ENCODE measurements at regions not wholly inside any gene's neighbourhood (a gene's known extent, or its start where the extent isn't known, plus 50 kb on each side); places are given as distances from the start of the nearest gene placed in this dataset.

DNA sequence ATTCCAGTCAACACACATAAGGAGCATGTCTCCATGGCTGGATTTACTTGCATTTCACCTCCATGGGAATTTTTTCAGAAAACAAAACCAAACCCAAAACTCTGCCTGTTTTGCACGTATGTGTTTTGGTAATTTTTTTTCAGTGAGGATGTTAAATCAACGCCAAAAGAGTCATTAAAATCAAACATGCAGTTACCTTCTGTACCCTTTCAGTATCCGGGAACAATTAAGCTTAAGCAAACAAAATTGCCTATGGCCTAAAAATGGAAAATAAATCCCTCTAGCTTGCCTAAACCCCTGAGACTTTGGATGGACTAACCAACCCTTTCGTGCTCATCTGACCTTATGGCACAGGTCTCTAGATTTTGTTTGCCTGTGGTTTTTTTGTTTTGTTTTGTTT is 209.2 kb upstream of the KLF4 start:
- no peak overlapping the region for H3K27ac ChIP-seq
- no peak for DNase-seq (ENCODE audit: low spot score)
- H3K4me3 ChIP-seq = no peak overlapping the region
- TF ChIP-seq, protein P1, sequence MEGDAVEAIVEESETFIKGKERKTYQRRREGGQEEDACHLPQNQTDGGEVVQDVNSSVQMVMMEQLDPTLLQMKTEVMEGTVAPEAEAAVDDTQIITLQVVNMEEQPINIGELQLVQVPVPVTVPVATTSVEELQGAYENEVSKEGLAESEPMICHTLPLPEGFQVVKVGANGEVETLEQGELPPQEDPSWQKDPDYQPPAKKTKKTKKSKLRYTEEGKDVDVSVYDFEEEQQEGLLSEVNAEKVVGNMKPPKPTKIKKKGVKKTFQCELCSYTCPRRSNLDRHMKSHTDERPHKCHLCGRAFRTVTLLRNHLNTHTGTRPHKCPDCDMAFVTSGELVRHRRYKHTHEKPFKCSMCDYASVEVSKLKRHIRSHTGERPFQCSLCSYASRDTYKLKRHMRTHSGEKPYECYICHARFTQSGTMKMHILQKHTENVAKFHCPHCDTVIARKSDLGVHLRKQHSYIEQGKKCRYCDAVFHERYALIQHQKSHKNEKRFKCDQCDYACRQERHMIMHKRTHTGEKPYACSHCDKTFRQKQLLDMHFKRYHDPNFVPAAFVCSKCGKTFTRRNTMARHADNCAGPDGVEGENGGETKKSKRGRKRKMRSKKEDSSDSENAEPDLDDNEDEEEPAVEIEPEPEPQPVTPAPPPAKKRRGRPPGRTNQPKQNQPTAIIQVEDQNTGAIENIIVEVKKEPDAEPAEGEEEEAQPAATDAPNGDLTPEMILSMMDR (IDR thresholded peaks at IDR 0.05) = no peak

DNA sequence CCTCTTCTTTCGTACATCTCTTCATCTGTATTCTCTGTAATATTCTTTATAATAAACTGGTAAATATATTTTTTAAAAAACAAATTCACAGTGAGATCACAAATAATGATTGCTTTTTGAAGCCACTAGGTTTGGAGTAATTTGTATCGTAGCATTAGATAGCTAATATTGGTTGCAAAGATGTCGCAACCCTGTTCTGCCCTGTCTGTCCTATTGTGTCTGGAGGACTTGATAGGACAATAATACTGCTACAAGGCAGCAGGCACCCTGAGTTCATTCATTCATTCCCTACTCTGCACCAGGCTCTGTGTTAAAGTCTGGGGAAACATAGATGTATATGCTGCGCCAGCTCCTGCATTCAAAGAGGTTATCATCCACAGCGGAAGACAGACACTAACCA is 206.7 kb upstream of the KLF4 start:
- no peak overlapping the region for H3K27ac ChIP-seq
- no peak overlapping the region for H3K4me3 ChIP-seq
- no peak for DNase-seq (ENCODE audit: low spot score)
- TF ChIP-seq, protein P1 (IDR thresholded peaks at IDR 0.05) = no peak

DNA sequence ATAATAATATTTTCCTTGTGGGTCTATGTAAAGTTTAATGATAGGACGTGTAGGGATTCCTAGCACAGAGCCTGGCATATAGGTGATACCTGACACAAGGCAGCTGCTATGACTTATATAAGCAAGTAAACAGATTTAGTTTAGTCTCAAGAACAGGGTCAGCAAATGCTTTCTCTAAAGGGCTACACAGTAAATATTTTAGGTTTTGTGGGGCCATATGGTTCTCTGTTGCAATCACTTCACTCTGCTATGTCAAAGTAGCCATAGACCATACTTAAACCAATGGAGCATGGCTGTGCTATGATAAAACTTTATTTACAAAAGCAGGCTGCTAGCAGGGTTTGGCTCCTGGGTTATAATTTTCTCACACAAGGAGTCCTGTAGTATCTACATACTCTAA is 204.8 kb upstream of the KLF4 start:
- Histone ChIP-seq H3K27ac (no peak overlapping the region), H3K4me3 (no peak overlapping the region)
- TF ChIP-seq, protein P1 (IDR thresholded peaks at IDR 0.05) = no peak
- DNase-seq (ENCODE audit: low spot score) = no peak

DNA sequence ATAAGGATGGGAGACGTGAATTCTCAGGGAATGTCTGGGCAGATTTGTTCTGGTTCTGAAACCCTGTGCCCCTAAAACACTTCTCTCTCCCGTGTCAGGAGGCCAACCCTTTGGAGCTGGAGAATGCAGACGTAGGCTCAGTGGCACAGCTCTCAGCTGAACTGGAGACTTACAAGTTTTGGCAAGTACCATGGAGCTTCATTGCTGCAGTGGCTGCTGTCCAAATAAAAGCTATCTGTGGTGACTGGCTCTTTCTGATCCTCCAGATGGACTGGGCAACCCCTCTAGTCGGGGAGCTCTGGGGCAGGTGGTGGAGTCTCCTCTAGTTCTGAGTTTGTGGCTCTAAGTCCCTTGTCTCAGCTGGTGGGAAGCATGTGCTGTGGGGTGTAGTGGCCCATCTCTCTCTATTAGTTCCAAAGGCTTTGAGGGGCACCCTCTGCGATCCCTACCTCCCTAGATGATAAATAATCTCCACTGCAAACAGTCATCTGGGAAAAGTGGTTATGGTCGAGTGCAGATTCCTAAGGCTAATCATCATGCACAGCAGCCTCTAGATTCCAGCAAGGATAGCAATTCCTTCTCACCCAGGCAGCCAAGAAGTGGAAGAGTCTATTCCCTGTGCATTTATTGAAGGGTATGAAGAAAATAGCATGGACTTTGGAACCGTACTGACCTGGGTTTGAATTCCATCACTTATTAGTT is 204.2 kb upstream of the KLF4 start:
- TF ChIP-seq, protein P1 (IDR thresholded peaks at IDR 0.05) = no peak
- Histone ChIP-seq H3K27ac (no peak overlapping the region), H3K4me3 (no peak overlapping the region)
- no peak for DNase-seq (ENCODE audit: low spot score)

DNA sequence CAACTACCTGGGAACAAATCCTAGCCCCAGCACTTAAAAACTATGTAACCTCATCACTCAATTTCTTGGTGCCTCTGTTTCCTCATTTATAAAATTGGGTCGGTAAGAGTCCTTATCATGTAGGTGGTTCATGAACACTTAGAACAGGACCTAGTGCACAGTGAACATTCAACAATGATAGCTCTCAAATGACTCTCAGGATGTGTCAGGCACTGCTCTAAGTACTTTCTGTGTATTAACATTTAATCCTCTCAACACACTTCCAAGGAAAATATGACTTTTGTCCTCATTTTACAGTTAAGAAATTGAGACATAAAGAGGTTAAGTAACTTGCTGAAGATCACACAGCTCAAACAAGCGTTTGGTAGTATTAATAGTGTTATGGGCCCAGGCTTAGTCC is 202.1 kb upstream of the KLF4 start:
- Histone ChIP-seq H3K27ac (no peak overlapping the region), H3K4me3 (no peak overlapping the region)
- TF ChIP-seq, protein P1 (IDR thresholded peaks at IDR 0.05) = no peak
- no peak for DNase-seq (ENCODE audit: low spot score)

DNA sequence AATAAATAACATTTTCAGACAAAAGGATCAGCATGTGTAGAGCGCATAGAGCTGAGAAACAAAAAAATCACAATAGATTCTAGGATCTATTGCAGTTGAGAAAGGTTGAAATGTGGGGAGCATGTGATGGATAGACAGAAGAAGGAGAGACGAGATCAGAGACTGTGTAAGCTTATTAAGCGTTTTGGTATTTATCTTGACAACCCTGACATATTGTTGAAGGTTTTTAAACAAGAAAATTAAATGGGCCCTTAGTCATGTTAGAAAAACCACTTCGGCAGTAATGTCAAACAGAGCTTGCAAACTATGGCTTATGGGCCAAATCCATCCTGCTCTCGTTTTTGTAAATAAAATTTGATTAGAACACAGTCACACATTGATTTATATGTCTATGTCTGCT is 200.5 kb upstream of the KLF4 start:
- DNase-seq (ENCODE audit: low spot score) = no peak
- Histone ChIP-seq H3K4me3 (no peak overlapping the region), H3K27ac (no peak overlapping the region)
- TF ChIP-seq, protein P1 (IDR thresholded peaks at IDR 0.05) = no peak

DNA sequence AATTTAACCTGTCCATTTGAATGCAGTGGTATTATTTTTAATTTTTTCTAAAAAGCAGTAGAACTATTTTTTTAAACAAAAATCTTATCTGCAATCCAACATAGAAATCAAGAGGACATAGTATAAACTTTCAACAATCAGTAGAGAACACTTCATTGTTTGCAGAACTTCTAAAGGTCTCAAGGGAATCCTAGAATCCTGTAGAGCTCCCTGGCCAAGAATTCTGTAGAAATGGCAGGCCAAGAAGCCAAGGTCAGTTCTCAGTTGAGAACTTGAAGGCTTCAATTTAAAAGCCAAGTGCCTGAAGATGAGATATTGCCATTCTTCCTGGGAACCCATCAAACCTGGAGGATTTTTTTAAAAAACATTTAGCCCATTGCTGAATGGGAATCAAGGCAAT is 199.2 kb upstream of the KLF4 start:
- Histone ChIP-seq H3K27ac (no peak overlapping the region), H3K4me3 (no peak overlapping the region)
- TF ChIP-seq, protein P1 (IDR thresholded peaks at IDR 0.05) = no peak
- DNase-seq (ENCODE audit: low spot score) = no peak
